Adrenal gland (tissue), 5 donors: ENCODE measurements at regions not wholly inside any gene's neighbourhood (a gene's known extent, or its start where the extent isn't known, plus 50 kb on each side); places are given as distances from the start of the nearest gene placed in this dataset.

Experiments used
- CTCF ChIP-seq, 6 experiments: fragments of 450-650 bp in 4 of 6; fragments of 200-600 bp in 2 of 6; sonication (generic) in 1 of 6; IDR thresholded peaks; 1 replicate in 5 of 6; 2 replicates in 1 of 6; pipeline versions ENCODE4 v1.5.1 to v1.8.0; 2016 to 2021; ENCODE audit warnings: antibody characterized with exemption in 6 of 6, mild to moderate bottlenecking in 2 of 6, moderate library complexity in 1 of 6
- POLR2A ChIP-seq, 2 donors: fragments of 450-650 bp; IDR thresholded peaks; one replicate each; pipeline ENCODE4 v1.6.1; 2017; ENCODE audit warnings: antibody characterized with exemption in 2 of 2, mild to moderate bottlenecking in 2 of 2, moderate library complexity in 1 of 2
- donor health status: DM: no; HTN: no; CAD: no.

- no peak for TF ChIP-seq CTCF (IDR thresholded peaks at IDR 0.05)
- no peak for TF ChIP-seq POLR2A (IDR thresholded peaks at IDR 0.05)
Measured at GRCh38 chr10:57917019-57917418, 350.7 kb downstream of the IPMK start.
